NCI-H774 (cell line): ENCODE measurements at regions not wholly inside any gene's neighbourhood (a gene's known extent, or its start where the extent isn't known, plus 50 kb on each side); places are given as distances from the start of the nearest gene placed in this dataset.
A peak's percentile ranks its signal among the peaks of the same experiment; 100 is the strongest.
"Not testable (repeated sequence)": the region's sequence is repeated elsewhere in the genome, so short reads cannot be mapped to it uniquely, and the experiment has no call there.

Experiments used
- DNase-seq: peaks from one replicate; lab custom pipeline; 2025; lab: John Stamatoyannopoulos, UW

- DNase-seq = not testable (repeated sequence)
These were observed 137.2 kb upstream of the JCAD start for GRCh38 chr10:30196559-30196958.

- no peak for DNase-seq
These were observed 133.6 kb upstream of the JCAD start for GRCh38 chr10:30192846-30193608.

- no peak for DNase-seq
These were observed 131.5 kb upstream of the JCAD start for GRCh38 chr10:30190577-30191552.

GRCh38 chr10:30189238-30189580 lies 129.8 kb upstream of the JCAD start:
- no peak for DNase-seq

GRCh38 chr10:30188556-30189237 lies 129.3 kb upstream of the JCAD start:
- DNase-seq = no peak

- no peak for DNase-seq
These were observed 128.7 kb upstream of the JCAD start for GRCh38 chr10:30188101-30188500.

GRCh38 chr10:30187010-30187409 lies 127.6 kb upstream of the JCAD start:
- DNase-seq = no peak

- peak; percentile 43 for DNase-seq
These were observed 127.0 kb upstream of the JCAD start for GRCh38 chr10:30186371-30186875.

GRCh38 chr10:30185916-30186315 lies 126.5 kb upstream of the JCAD start:
- no peak for DNase-seq

- no peak for DNase-seq
These were observed 126.0 kb upstream of the JCAD start for GRCh38 chr10:30185341-30185740.

- DNase-seq = no peak
These were observed 125.1 kb upstream of the JCAD start for GRCh38 chr10:30184397-30185033.

GRCh38 chr10:30183055-30183402 lies 123.6 kb upstream of the JCAD start:
- DNase-seq = no peak

GRCh38 chr10:30182191-30183054 lies 123.0 kb upstream of the JCAD start:
- no peak for DNase-seq

GRCh38 chr10:30178356-30178964 lies 119.1 kb upstream of the JCAD start:
- DNase-seq = no peak

- no peak for DNase-seq
These were observed 117.6 kb upstream of the JCAD start for GRCh38 chr10:30176776-30177533.

- no peak for DNase-seq
These were observed 116.8 kb upstream of the JCAD start for GRCh38 chr10:30176182-30176581.

- DNase-seq = no peak
These were observed 113.3 kb upstream of the JCAD start for GRCh38 chr10:30172673-30173072.

GRCh38 chr10:30172091-30172490 lies 112.7 kb upstream of the JCAD start:
- DNase-seq = no peak

GRCh38 chr10:30171601-30172000 lies 112.2 kb upstream of the JCAD start:
- DNase-seq = no peak

- DNase-seq = no peak
These were observed 111.4 kb upstream of the JCAD start for GRCh38 chr10:30170814-30171213.
